ENCODE measurements at regions not wholly inside any gene's neighbourhood (a gene's known extent, or its start where the extent isn't known, plus 50 kb on each side); places are given as distances from the start of the nearest gene placed in this dataset.

- Histone ChIP-seq H3K9me3 (no peaks in the 10 kb centered on the region), H3K27me3 (ENCODE audit: insufficient read depth in 3 of 3, low read length in 2 of 3) (no peaks in the 10 kb centered on the region), H3K27ac (no peak overlapping the region), H3K4me3 (no peak overlapping the region), H3K4me1 (no peaks in the 10 kb centered on the region), H3K36me3 (ENCODE audit: insufficient read depth in 1 of 2, low read depth in 1 of 2) (no peaks in the 10 kb centered on the region)
- TF ChIP-seq CTCF (IDR thresholded peaks at IDR 0.05): no peak
- WGBS, 3 donors: 53 to 62% (median 59%) methylated on average over 9 of the region's 9 CpGs
- intact Hi-C loops (cut with DNase I): no loop called here
- ATAC-seq (no peak), DNase-seq (no peak)
These were observed 249.7 kb upstream of the NCKAP5 start for GRCh38 chr2:133817680-133818566.

DNA sequence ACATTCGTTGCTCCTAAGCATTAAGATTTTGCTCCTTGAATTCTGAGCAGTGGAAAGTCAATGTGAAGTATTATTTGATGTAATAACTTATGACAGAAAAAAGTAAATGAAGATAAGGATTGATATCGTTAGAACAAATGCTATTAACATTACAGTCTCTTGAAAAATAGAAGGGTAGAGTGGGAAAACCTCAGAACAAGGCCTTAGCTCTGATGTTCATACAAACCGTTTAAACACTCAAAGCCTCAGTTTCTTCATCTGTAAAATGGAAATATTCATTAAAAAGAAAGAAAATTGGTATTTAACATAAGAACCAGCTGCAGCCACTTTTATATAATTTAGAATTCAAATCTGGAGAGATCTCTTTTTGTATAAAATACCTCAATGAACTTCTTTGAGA lies 250.4 kb upstream of the NCKAP5 start:
- H3K9me3 ChIP-seq: no peaks in the 10 kb centered on the region
- DNase-seq (no peak), ATAC-seq (no peak)
- intact Hi-C loops (cut with DNase I): no loop called here
- H3K27ac ChIP-seq: no peak overlapping the region
- no peaks in the 10 kb centered on the region for H3K36me3 ChIP-seq (ENCODE audit: insufficient read depth in 1 of 2, low read depth in 1 of 2)
- TF ChIP-seq CTCF (IDR thresholded peaks at IDR 0.05): no peak
- 74 to 80% (median 80%) methylated on average over 3 of the region's 3 CpGs for WGBS, 3 donors
- no peak overlapping the region for H3K4me3 ChIP-seq
- H3K4me1 ChIP-seq: no peaks in the 10 kb centered on the region
- H3K27me3 ChIP-seq (ENCODE audit: insufficient read depth in 3 of 3, low read length in 2 of 3): no peaks in the 10 kb centered on the region

GRCh38 chr2:133819906-133820305 lies 251.6 kb upstream of the NCKAP5 start:
- Histone ChIP-seq H3K4me3 (no peak overlapping the region), H3K36me3 (ENCODE audit: insufficient read depth in 1 of 2, low read depth in 1 of 2) (no peaks in the 10 kb centered on the region), H3K4me1 (no peaks in the 10 kb centered on the region), H3K27me3 (ENCODE audit: insufficient read depth in 3 of 3, low read length in 2 of 3) (no peaks in the 10 kb centered on the region), H3K27ac (no peak overlapping the region), H3K9me3 (no peaks in the 10 kb centered on the region)
- TF ChIP-seq CTCF (IDR thresholded peaks at IDR 0.05): no peak
- WGBS, 3 donors: 77 to 84% (median 80%) methylated on average over 4 of the region's 4 CpGs
- no peak for DNase-seq
- ATAC-seq: no peak
- intact Hi-C loops (cut with DNase I): no loop called here

DNA sequence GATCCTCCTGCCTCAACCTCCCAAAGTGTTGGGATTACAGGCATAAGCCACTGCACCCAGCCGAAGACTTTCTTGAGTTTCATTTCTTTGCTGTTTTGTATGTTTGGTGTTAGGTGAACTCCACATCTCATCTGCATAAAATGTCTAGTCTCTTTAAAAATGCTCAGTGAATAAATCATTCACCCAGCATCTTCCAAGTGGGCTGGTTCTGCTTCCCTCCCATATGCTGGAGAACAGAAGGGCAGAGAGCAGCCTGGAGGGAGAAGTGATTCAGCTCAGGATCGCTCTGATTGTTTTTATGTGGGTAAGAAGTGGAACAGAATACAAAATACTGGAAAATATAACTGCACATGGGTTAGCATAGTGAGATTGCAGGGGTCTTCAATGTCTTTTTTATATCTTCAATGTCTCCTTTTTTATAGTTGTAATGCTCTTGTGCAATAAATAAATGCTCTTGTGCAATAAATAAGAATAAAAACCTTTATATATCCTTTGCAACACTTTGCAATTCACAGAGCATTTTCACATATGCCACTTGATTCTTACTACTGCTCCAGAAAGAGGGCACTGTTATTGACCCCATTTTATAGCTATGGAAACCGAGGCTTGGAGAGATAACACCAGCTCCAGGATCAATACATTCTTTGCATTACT lies 253.0 kb upstream of the NCKAP5 start:
- Histone ChIP-seq H3K36me3 (ENCODE audit: insufficient read depth in 1 of 2, low read depth in 1 of 2) (no peaks in the 10 kb centered on the region), H3K27ac (no peak overlapping the region), H3K4me1 (no peaks in the 10 kb centered on the region), H3K9me3 (no peaks in the 10 kb centered on the region), H3K4me3 (no peak overlapping the region), H3K27me3 (ENCODE audit: insufficient read depth in 3 of 3, low read length in 2 of 3) (no peaks in the 10 kb centered on the region)
- no peak for DNase-seq
- no peak for TF ChIP-seq CTCF (IDR thresholded peaks at IDR 0.05)
- no peak for ATAC-seq
- intact Hi-C loops (cut with DNase I): no loop called here
- 84 to 92% (median 91%) methylated on average over 3 of the region's 3 CpGs for WGBS, 3 donors

Data from psoas muscle (tissue), 7 donors.